GM18873 (cell line): ENCODE measurements at regions not wholly inside any gene's neighbourhood (a gene's known extent, or its start where the extent isn't known, plus 50 kb on each side); places are given as distances from the start of the nearest gene placed in this dataset.
A peak's percentile ranks its signal among the peaks of the same experiment; 100 is the strongest.
"Not testable (repeated sequence)": the region's sequence is repeated elsewhere in the genome, so short reads cannot be mapped to it uniquely, and the experiment has no call there.

Experiments
- ATAC-seq: cut with Tn5 transposase; IDR thresholded peaks from one replicate; pipeline ENCODE4 v1.9.1; 2021; ENCODE audit warnings: mild to moderate bottlenecking, moderate library complexity, moderate number of reproducible peaks; ENCODE audit not compliant: unreplicated experiment, low FRiP score

DNA sequence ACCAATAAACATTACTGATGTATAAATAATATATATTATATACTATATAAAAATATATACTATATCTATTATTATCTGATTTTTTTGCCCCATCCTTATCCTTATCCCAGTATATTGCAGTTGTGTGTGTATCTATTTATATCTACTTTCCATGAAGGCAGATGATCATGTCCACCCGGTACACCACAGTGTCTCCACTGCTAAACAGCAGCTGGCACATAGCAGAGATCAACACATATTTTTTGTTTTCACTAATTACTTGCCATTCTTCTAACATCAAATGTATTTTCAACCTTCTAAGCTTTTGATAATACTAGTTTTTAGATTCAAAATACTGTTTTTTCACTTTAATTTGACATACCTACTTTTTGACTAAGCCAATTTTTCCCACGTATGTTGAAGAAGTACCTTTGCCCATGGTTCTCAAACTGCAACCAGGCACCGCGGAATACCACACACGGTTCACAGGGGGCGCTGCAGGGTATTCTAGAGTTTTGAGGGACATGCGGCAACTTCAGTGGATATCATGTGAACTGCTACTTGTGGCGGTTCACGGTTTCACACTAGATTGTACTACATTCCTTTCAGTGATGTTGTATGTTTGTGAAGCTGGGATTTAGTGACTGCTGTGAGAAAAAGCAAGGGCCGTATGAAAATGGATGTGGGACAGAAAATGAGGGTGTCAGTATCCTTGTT, 182.5 kb upstream of the NPY2R start:
- no peak for ATAC-seq

DNA sequence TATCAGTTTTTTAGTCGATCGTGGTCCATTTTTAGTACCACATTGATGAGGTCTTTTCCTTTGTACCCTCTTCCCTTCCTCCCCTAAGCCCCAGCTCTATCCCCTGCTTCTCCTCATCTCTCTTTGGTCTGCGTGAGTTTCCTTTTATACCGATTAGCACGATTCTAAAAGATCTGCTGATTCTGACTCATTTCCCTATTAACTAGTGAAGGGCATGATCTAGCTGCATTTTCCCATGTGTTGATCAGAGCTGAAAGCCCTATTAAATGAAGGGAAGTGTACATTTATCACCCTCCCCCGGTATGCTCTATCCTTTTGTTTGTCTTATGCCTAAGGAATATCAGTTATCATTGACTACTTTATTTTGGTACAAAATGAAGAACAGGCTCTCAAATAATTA, 181.7 kb upstream of the NPY2R start:
- no peak for ATAC-seq

DNA sequence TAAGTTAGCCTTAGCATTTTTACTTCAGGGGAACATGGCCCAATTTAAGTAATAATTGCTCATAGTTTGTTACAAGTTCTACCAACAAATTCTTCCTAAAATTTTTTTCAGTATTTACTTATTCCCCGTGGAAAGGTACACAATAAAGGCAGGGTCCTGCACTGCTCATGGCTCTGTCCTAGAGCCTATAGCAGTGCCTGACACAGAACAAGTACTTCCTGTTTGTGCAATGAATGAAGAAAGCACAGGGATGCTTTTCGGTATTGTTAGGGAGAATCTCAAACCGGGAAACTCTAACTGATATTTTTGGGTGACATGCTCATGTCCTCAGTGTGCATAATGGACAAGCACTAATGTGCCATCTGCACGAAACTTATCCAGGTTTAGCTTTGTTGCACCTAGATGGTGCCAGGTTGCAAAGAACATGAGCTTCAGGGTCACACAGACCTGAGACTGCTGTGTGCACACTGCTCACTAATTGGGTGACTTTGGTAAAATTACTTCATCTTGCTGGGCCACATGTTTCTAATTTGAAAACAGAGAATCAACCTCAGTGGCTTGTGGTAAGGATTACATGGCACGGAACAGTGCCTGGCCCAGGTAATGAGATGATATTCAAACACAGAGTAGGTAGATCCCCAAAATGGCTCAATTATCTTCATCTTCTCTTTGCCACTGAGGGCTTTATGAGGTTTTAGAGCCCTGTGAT, 175.8 kb upstream of the NPY2R start:
- ATAC-seq, result peak; percentile 55

DNA sequence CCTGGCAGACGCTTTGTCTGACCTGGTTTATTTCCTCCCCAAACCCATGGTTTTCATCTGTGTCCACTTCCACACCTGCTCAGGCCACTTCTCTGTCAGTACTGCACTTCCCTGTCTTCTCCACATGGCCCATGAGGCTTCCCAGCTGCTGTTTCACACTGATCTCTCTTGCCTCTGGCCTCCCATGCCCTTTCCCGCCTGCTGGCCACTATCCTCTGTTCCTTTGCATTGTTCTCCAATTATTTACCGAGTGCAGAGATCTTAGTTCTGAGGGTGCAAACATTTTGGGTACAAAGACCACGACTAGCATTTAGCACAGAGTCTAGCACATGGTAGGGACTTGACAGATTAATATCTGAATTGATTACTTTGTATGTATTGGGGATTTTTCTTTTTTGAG, 174.8 kb upstream of the NPY2R start:
- no peak for ATAC-seq

DNA sequence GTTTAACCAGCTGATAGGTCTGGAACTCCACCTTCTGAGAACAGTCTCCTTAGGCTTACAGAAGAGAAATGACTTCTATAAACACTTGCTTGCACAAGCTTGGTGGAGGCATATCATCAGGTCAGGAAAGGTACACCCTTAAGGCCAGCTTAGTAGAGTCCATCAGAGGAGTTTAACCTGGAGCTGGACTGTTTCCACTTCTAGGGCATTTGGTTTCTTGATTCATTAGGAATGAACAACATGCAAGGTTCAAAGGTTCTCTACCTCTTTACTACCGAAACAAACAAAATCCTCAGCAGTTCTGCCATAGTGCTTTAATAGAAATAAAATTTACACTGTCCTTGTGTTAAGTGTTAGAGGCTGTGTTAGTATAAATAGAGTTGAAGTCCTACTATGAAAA, 171.4 kb upstream of the NPY2R start:
- ATAC-seq, result no peak

DNA sequence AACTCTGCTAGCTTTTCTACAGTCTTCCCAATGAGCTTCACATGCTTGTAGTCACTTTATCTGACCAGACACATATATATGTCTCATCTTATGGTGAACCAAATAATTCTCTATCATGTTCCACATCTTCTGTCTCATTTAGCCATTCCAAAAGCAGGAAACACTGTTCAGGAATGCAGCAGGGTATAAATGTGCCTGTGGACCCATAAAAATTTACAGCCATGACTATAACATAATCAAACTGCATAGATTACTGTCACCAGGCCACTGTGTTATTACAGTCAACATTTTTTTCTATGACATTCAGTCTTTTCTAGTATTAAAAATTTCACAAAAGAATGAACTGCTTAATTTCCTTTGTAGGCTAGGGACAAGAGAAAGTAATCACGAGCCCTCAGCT, 170.0 kb upstream of the NPY2R start:
- ATAC-seq, result no peak

DNA sequence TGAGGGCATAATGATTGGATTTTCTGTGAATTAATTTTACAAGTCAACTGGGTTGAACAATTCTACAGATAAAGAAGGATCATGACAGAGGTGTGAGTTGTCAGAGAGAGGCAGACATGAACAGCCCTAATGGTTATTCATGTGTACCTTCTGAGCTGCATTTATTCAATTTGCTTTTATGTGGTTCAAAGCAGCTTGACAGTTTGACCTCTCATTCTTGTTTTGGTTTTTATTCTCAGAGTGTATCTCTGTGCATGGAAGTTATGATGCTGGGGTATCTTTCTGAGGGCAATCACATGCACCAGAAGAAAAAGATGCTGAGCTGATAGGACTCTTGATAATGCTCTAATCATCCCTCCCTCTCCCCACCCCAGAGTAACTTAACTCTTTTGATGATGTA, 169.3 kb upstream of the NPY2R start:
- no peak for ATAC-seq

DNA sequence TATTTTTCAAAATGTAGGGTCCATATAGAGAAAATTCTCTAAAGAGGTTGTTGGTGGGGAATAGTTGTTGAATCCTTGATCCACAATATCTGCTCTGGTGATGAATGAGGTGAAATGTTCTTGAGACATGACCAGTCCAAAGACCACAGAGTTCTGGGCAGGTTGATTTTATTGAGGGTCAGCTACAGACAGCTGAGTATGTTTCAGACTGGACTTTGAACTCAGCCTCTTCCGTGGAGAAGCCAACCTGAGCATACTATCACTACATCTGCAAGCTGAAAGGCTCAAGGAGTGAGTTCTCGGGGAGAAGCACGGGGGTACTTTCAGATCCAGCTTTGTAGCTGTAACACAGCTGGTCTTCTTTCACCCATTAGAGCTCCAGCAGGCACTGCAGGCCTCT, 168.4 kb upstream of the NPY2R start:
- ATAC-seq, result no peak

DNA sequence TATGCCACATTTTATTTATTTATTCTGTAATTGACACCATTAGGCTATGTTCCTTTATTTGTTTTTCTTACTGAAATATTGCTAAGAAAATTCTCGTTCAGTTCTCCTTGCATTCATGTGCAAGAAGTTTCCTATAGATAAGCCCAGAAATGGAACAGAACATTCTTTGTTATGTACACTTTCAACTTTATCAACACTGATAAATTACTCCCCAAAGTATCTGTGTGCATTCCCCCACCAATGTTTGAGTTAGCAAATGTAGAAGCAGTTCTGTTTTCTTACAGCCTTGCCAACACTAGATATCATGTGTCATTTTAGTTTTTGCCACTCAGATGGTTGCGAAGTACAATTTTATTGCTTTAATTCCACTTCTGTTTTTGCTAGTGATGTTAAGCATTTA, 166.4 kb upstream of the NPY2R start:
- no peak for ATAC-seq

DNA sequence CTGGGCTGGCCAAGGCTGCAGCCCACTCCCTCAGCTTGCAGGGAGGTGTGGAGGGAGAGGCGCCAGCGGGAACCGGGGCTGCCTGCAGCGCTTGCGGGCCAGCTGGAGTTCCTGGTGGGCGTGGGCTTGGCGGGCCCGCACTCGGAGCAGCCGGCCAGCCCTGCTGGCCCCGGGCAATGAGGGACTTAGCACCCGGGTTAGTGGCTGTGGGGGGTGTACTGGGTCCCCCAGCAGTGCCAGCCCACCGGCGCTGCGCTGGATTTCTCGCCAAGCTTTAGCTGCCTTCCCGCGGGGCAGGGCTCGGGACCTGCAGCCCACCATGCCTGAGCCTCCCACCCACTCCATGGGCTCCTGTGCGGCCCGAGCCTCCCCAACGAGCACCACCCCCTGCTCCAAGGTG, 164.2 kb upstream of the NPY2R start:
- not testable (repeated sequence) for ATAC-seq

DNA sequence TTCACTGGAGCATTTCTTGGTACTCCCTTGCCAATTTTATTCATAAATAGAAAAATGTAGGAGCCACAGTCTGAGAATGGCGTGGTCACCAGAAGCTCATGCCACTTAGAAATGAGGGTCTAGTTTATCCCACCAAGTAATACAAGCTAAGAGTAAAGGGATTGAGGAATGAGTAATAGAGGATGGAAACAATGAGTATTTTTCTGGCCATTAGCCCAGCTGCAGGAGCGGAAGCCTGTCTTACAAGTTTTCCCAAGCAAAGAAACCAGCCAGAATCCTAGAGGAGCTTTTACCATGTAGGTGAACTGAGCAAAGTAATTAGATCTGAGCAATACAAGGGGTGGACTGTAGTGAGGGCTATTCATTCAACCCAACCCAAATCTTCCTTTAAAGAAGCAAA, 160.7 kb upstream of the NPY2R start:
- ATAC-seq, result no peak

DNA sequence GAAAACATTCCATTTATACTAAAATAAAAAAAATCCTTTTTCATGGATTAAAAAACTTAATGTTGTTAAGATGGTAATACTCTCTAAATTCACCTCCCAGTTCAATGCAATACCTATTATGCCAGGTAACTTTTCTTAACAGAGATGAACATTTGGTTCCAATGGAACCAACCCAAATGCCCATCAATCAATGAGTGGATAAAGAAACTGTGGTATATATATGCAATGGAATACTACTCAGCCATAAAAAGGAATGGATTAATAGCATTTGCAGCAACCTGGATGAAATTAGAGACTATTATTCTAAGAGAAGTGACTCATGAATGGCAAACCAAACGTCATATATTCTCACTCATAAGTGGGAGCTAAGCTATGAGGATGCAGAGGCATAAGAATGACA, 154.4 kb upstream of the NPY2R start:
- ATAC-seq, result not testable (repeated sequence)

DNA sequence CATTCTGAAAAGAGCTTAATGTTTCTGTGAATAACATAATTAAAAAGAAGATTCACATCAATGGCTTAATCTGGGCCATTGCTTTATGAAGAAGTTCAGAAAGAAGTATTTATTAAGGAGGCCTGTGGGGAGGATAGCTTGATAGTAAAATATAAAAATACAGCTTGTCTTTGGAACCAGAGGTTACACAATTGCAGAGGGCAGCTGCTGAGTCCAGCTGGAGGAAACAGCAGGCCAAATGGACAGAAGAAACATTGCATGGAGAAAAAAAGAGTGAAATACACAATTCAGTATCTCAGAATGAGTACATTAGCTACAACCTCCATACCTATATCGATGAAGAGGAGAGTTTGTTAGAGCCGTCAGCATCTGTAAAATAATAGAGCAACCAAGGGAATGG, 148.0 kb upstream of the NPY2R start:
- no peak for ATAC-seq

DNA sequence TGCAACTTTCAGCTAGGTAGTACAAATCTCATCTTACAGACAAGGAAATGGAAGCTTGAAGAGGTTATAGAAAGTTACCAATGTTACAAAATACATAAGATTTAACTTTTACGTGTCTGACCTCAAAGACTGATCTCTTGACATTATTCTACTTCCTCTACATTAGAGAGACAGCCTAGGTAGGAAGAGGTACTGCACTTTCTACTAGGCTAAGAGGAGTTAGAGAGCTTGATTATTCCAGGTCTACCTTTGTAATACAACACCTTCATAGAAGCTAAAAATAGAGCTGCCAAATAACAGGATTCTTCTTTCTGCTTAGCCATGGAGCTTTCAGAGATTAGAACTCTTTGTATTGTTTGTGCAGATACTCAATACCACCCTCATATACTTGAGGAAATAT, 147.6 kb upstream of the NPY2R start:
- no peak for ATAC-seq

DNA sequence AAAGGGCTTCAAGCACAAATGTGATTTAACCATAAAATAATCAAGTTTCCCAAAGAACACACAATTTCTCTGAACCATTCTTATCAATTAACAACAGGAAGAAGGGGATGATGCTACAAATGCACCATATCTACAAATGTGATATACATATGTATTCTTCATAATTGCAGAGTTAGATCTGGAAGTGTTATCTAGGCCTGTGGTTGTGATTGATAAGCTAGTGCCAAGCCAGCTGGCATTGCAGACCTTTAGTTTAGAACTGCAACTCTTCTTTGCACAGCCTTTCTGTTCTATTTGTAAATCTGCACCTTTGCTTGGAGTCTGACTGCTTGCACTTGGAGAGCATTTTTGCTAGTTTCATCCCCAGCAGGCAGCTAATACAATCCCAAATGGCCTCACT, 145.5 kb upstream of the NPY2R start:
- ATAC-seq, result no peak

DNA sequence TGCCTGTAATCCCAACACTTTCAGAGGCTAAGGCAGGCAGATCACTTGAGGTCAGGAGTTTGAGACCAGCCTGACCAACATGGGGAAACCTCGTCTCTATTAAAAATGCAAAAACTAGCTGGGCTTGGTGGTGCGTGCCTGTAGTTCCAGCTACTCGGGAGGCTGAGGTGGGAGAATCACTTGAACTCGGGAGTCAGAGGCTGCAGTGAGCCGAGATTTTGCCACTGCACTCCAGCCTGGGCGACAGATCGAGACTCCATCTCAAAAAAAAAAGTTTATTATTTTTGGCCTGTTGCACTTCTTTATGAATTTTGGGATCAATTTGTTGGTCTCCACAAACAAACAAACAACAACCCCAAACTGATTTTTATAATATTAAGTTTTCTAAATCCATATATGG, 143.5 kb upstream of the NPY2R start:
- ATAC-seq, result not testable (repeated sequence)

DNA sequence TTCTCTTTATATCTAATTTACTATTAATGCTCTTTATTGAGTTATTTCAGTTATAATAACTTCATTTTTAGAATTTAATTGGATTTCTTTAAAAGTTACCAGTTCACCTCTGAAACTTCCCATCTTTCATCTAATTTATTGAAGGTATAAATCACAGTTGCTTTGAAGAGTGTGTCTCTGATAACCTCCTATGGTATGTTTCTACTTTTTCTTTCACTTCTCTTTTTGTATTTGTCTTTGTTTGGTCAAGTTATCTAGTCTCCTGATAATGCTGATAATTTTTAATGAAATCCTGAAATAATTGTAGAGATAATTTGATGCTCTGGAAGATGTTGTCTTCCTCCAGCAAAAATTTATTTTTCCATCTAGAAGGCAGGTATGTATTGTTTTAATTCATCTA, 141.6 kb upstream of the NPY2R start:
- no peak for ATAC-seq

DNA sequence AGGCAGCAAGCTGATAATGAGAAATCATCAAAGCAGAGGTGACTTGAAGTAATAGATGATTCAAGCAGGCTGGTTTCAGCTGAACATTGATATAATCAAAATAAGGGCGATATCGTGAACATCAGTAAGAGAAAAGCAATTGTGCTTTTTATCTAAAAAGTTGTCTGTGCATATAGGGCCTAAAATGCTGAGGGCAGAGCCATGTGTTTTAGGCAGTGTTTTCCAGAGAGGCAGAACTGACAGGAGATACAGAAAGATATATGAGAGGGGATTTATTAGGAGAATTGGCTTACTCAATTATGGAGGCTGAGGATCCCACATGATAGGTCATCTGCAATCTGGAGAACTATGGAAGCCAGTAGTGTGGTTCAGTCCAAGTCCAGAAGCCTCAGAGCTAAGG, 136.5 kb upstream of the NPY2R start:
- ATAC-seq, result no peak

DNA sequence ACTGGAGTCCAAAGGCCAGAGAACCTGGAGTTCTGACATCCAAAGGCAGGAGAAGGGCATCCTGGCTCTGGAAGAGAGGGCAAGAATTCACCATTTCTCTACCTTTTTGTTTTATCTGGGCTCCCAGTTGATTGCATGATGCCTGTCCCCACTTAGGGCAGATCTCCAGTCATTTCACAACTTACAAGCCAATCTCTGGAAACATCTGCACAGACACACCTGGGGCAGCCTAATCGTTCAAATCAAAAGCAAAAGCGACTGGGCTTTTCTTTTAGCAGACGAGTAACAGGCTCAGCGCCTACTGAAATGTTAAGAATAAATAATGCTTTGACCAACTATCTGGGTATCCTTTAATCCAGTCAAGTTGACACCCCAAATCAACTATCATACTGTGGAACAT, 136.0 kb upstream of the NPY2R start:
- ATAC-seq, result no peak

DNA sequence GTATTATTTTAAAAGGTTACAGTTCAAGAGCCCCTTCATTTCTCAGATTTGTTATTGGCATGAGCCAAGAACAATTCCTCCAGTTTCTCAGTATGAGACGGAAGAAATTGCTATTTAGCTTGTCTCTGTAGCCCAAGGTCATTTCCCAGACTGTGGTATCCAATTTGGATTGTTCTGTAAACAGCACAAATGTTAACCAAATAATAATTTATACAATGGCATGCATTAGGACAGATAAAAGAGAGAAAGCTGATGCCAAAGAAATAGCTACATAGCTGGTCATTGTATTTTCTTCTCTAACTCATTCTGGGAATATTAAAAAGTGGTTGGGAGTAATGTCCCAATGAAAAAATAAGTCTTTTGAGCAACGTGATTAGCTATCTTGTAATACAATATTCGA, 134.6 kb upstream of the NPY2R start:
- no peak for ATAC-seq

DNA sequence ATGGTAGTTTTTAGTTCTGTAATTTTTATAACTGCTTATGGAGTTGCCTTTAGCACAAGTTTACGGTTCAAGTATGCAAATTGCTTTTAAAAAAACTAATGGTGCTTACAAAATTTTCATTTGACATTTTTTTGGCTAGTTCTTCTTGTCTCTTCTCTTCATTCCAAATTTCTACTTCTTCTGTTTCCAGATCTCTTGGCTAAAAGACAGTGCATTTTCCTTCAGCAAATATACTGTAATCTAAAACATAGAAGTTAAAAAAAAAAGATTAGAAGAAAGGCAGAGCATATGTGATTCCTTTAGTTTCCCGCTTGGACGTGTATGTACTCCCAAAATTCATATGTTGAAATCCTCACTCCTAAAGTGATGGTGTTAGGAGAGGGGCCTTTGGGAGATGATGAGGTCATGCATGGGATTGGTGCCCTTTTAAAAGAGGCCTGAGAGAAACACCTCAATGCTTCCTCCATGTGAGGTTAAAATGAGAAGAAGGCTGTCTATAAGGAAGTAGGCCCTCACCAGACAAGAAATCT, 132.1 kb upstream of the NPY2R start:
- ATAC-seq, result no peak
